ENCODE measurements at regions not wholly inside any gene's neighbourhood (a gene's known extent, or its start where the extent isn't known, plus 50 kb on each side); places are given as distances from the start of the nearest gene placed in this dataset.

DNA sequence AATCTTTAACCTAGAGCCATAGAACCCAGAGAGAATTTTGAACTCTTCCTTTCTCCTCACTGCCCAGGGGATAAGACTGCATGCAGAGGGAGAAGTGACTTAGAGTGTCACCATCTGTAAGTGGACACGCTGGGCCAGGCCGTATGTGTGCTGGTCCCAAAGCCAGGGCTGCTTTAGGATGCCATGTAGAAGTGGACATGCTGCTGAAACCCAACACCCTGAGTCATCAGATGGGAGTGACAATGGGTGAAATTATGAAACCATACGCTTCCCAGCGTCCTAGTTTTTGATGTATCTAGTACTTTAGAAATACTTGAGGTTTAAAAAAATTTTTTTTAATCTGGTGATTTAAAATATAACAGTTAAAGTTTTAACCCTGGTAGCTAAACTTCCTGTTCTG is 191.1 kb downstream of the FNDC1 start:
- no peak for TF ChIP-seq EZH2 (IDR thresholded peaks at IDR 0.05; ENCODE audit: borderline replicate concordance)
- TF ChIP-seq, protein P1, sequence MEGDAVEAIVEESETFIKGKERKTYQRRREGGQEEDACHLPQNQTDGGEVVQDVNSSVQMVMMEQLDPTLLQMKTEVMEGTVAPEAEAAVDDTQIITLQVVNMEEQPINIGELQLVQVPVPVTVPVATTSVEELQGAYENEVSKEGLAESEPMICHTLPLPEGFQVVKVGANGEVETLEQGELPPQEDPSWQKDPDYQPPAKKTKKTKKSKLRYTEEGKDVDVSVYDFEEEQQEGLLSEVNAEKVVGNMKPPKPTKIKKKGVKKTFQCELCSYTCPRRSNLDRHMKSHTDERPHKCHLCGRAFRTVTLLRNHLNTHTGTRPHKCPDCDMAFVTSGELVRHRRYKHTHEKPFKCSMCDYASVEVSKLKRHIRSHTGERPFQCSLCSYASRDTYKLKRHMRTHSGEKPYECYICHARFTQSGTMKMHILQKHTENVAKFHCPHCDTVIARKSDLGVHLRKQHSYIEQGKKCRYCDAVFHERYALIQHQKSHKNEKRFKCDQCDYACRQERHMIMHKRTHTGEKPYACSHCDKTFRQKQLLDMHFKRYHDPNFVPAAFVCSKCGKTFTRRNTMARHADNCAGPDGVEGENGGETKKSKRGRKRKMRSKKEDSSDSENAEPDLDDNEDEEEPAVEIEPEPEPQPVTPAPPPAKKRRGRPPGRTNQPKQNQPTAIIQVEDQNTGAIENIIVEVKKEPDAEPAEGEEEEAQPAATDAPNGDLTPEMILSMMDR (IDR thresholded peaks at IDR 0.05; ENCODE audit: poor library complexity): no peak

Measured in hepatocyte (in vitro differentiated cells).